ENCODE measurements at regions not wholly inside any gene's neighbourhood (a gene's known extent, or its start where the extent isn't known, plus 50 kb on each side); places are given as distances from the start of the nearest gene placed in this dataset.

DNA sequence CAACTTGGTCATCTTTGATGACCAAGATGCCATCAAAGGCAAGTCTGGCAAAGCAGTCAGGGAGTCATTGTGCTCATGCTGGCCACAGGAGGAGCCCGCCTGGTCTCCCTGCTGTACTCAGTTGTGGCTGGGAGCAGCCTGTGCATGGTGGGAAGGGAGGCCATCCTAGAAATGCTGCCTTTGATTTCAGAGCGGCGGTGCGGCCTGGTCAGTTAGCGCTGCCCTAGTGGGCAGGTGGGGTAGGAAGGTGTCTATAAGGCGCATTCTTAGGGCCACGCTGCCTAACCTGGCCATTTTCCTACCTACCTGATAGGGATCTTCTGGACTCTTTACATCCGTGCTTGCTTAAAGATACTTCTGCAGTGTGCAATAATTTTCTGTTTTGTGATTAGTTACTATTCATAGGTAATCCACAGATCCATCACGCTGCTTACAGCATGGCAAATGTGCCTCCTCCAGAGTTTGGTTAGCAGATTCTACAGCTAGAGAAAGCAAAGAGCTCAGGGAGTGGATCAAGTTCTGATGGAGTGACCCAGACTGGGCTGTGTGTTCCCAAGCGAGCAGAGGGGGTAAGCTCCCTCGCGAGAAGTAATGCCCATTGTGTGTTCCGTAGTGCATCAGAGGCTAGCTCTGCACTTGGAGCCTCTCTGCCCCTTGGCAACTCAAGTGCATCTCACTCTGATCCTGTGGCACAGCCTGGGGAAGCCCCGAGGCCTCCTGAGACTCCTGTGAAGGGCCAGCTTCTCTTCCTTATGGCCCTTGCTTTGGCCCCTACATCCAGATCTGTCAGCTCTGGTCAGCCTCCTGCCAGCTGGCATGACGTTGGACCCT, 970.1 kb upstream of the ZNF722 start (continued):
- TF ChIP-seq, protein P1, sequence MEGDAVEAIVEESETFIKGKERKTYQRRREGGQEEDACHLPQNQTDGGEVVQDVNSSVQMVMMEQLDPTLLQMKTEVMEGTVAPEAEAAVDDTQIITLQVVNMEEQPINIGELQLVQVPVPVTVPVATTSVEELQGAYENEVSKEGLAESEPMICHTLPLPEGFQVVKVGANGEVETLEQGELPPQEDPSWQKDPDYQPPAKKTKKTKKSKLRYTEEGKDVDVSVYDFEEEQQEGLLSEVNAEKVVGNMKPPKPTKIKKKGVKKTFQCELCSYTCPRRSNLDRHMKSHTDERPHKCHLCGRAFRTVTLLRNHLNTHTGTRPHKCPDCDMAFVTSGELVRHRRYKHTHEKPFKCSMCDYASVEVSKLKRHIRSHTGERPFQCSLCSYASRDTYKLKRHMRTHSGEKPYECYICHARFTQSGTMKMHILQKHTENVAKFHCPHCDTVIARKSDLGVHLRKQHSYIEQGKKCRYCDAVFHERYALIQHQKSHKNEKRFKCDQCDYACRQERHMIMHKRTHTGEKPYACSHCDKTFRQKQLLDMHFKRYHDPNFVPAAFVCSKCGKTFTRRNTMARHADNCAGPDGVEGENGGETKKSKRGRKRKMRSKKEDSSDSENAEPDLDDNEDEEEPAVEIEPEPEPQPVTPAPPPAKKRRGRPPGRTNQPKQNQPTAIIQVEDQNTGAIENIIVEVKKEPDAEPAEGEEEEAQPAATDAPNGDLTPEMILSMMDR (conservative IDR thresholded peaks at IDR 0.05; ENCODE audit: low read depth in 2 of 2), result no peak
- TF ChIP-seq JUNB (IDR thresholded peaks at IDR 0.05; ENCODE audit: unreplicated experiment), result no peak

DNA sequence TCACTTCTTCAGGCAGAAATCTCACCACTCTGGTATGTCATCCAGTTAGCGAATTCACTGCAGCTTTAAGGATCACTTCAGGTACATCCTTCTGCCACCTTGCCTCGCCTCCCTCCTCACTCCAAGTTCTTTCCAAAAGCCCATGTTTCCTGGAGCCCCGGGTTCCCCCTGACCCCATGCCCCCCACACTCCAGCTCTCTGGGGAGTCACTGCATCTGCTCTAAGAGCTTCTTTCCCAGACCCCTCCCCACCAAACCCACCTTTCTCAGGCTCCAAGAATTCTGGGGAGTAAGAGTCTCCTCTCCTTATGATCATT, 969.5 kb upstream of the ZNF722 start:
- H3K27ac ChIP-seq (ENCODE audit: low read depth), result no peak overlapping the region
- peaks cover 63% of the 10 kb centered on the region for H3K36me3 Mint-ChIP-seq (ENCODE audit: low read depth)
- no peak overlapping the region for H3K27ac Mint-ChIP-seq
- H3K79me2 ChIP-seq (replicated peaks; ENCODE audit: insufficient read depth), result no peaks in the 10 kb centered on the region
- 0 out of 2 replicates have a peak, but pooled peaks cover 3% of the 10 kb centered on the region for H3K36me3 ChIP-seq (ENCODE audit: insufficient read depth)
- no peak for ATAC-seq
- no peak for DNase-seq (ENCODE audit: low spot score)
- H4K20me1 ChIP-seq (replicated peaks; ENCODE audit: insufficient read depth), result no peaks in the 10 kb centered on the region
- no peaks in the 10 kb centered on the region for H3K9me2 ChIP-seq (ENCODE audit: insufficient read depth)
- no peaks in the 10 kb centered on the region for H3K27me3 ChIP-seq (ENCODE audit: insufficient read depth)
- no peaks in the 10 kb centered on the region for H3K4me1 Mint-ChIP-seq
- peaks cover 8% of the 10 kb centered on the region for H3K27me3 Mint-ChIP-seq (ENCODE audit: insufficient read depth, low read depth, poor library complexity)
- no peak overlapping the region for H3K4me2 ChIP-seq
- H3K4me3 Mint-ChIP-seq, result no peak overlapping the region
- H3K4me3 ChIP-seq, result no peak overlapping the region
- H3F3A ChIP-seq (replicated peaks; ENCODE audit: low read depth), result no peaks in the 10 kb centered on the region
- H3K9me3 Mint-ChIP-seq, result no peaks in the 10 kb centered on the region; the same call in 1 of the 3 replicates
- no peak overlapping the region for H2AFZ ChIP-seq
- no peaks in the 10 kb centered on the region for H3K4me1 ChIP-seq (ENCODE audit: insufficient read depth)
- TF ChIP-seq EZH2 (IDR thresholded peaks at IDR 0.05; ENCODE audit: low read depth, unreplicated experiment) (no peak), ZNF114 (CRISPR knock-in tag; IDR thresholded peaks at IDR 0.05) (no peak), ZNF331 (CRISPR knock-in tag; IDR thresholded peaks at IDR 0.05; ENCODE audit: low read depth) (no peak), STAT1 (IDR thresholded peaks at IDR 0.05; ENCODE audit: unreplicated experiment) (no peak), EZH2phosphoT487 (IDR thresholded peaks at IDR 0.05; ENCODE audit: unreplicated experiment) (no peak)
- TF ChIP-seq, protein P1 (conservative IDR thresholded peaks at IDR 0.05; ENCODE audit: low read depth in 2 of 2), result no peak

DNA sequence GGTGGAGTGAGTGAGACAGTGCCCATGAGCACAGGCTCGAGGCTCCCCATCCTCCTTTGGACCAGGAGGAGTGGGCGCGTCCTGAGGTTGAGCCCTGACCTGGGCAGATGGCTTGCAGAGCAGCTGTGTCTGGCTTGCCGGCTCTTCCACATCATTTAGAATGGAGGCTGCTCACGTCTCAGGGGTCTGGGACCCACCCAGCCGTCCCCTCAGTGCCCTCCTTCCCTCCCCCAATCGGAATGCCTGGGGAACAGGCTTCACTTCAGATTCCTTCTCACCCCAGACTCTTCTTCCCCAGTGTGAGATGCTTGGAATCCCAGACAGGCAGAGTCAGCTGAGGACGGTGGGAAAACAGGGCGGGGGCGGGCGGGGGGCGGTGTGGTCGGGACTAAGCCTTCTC, 968.6 kb upstream of the ZNF722 start:
- H3K27ac ChIP-seq (ENCODE audit: low read depth), result no peak overlapping the region
- H3K4me3 ChIP-seq, result no peak overlapping the region
- H4K20me1 ChIP-seq (replicated peaks; ENCODE audit: insufficient read depth), result no peaks in the 10 kb centered on the region
- Mint-ChIP-seq H3K4me1 (no peaks in the 10 kb centered on the region), H3K9me3 (peaks cover 3% of the 10 kb centered on the region; the same call in 2 of the 3 replicates), H3K36me3 (ENCODE audit: low read depth) (peaks cover 54% of the 10 kb centered on the region), H3K27me3 (ENCODE audit: insufficient read depth, low read depth, poor library complexity) (peaks cover 6% of the 10 kb centered on the region), H3K4me3 (no peak overlapping the region), H3K27ac (no peak overlapping the region)
- ATAC-seq (no peak), DNase-seq (ENCODE audit: low spot score) (no peak)
- H3K4me1 ChIP-seq (ENCODE audit: insufficient read depth), result no peaks in the 10 kb centered on the region
- H3K36me3 ChIP-seq (ENCODE audit: insufficient read depth), result 0 out of 2 replicates have a peak, but pooled peaks cover 3% of the 10 kb centered on the region
- no peak overlapping the region for H3K4me2 ChIP-seq
- no peaks in the 10 kb centered on the region for H3K27me3 ChIP-seq (ENCODE audit: insufficient read depth)
- H3F3A ChIP-seq (replicated peaks; ENCODE audit: low read depth), result no peaks in the 10 kb centered on the region
- no peak overlapping the region for H2AFZ ChIP-seq
- no peaks in the 10 kb centered on the region for H3K79me2 ChIP-seq (replicated peaks; ENCODE audit: insufficient read depth)
- H3K9me2 ChIP-seq (ENCODE audit: insufficient read depth), result no peaks in the 10 kb centered on the region
- TF ChIP-seq, protein P2, sequence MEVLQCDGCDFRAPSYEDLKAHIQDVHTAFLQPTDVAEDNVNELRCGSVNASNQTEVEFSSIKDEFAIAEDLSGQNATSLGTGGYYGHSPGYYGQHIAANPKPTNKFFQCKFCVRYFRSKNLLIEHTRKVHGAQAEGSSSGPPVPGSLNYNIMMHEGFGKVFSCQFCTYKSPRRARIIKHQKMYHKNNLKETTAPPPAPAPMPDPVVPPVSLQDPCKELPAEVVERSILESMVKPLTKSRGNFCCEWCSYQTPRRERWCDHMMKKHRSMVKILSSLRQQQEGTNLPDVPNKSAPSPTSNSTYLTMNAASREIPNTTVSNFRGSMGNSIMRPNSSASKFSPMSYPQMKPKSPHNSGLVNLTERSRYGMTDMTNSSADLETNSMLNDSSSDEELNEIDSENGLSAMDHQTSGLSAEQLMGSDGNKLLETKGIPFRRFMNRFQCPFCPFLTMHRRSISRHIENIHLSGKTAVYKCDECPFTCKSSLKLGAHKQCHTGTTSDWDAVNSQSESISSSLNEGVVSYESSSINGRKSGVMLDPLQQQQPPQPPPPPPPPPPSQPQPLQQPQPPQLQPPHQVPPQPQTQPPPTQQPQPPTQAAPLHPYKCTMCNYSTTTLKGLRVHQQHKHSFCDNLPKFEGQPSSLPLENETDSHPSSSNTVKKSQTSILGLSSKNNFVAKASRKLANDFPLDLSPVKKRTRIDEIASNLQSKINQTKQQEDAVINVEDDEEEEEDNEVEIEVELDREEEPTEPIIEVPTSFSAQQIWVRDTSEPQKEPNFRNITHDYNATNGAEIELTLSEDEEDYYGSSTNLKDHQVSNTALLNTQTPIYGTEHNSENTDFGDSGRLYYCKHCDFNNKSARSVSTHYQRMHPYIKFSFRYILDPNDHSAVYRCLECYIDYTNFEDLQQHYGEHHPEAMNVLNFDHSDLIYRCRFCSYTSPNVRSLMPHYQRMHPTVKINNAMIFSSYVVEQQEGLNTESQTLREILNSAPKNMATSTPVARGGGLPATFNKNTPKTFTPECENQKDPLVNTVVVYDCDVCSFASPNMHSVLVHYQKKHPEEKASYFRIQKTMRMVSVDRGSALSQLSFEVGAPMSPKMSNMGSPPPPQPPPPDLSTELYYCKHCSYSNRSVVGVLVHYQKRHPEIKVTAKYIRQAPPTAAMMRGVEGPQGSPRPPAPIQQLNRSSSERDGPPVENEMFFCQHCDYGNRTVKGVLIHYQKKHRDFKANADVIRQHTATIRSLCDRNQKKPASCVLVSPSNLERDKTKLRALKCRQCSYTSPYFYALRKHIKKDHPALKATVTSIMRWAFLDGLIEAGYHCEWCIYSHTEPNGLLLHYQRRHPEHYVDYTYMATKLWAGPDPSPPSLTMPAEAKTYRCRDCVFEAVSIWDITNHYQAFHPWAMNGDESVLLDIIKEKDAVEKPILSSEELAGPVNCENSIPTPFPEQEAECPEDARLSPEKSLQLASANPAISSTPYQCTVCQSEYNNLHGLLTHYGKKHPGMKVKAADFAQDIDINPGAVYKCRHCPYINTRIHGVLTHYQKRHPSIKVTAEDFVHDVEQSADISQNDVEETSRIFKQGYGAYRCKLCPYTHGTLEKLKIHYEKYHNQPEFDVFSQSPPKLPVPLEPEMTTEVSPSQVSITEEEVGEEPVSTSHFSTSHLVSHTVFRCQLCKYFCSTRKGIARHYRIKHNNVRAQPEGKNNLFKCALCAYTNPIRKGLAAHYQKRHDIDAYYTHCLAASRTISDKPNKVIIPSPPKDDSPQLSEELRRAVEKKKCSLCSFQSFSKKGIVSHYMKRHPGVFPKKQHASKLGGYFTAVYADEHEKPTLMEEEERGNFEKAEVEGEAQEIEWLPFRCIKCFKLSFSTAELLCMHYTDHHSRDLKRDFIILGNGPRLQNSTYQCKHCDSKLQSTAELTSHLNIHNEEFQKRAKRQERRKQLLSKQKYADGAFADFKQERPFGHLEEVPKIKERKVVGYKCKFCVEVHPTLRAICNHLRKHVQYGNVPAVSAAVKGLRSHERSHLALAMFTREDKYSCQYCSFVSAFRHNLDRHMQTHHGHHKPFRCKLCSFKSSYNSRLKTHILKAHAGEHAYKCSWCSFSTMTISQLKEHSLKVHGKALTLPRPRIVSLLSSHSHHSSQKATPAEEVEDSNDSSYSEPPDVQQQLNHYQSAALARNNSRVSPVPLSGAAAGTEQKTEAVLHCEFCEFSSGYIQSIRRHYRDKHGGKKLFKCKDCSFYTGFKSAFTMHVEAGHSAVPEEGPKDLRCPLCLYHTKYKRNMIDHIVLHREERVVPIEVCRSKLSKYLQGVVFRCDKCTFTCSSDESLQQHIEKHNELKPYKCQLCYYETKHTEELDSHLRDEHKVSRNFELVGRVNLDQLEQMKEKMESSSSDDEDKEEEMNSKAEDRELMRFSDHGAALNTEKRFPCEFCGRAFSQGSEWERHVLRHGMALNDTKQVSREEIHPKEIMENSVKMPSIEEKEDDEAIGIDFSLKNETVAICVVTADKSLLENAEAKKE (CRISPR knock-in tag; IDR thresholded peaks at IDR 0.05), result no peak
- TF ChIP-seq JUNB (IDR thresholded peaks at IDR 0.05; ENCODE audit: unreplicated experiment) (no peak), EZH2phosphoT487 (IDR thresholded peaks at IDR 0.05; ENCODE audit: unreplicated experiment) (no peak), EZH2 (IDR thresholded peaks at IDR 0.05; ENCODE audit: low read depth, unreplicated experiment) (no peak)
